ENCODE measurements at regions not wholly inside any gene's neighbourhood (a gene's known extent, or its start where the extent isn't known, plus 50 kb on each side); places are given as distances from the start of the nearest gene placed in this dataset.

DNA sequence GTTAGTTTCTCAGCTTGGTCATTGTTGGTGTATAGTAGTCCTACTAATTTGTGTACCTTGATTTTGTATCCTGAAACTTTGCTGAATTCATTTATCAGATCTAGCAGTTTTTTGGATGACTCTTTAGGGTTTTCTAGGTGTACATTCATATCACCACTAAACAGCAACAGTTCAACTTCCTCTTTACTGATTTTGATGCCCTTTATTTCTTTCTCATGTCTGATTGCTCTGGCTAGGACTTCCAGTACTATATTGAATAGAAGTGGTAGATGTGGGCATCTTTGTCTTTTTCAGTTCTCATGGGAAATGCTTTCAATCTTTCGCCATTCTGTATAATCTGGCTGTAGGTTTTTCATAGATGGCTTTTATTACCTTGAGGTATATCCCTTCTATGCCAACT lies 61.3 kb upstream of the HEY2 start:
- Histone ChIP-seq H3K79me2 (ENCODE audit: insufficient read depth, low read length) (no peaks in the 10 kb centered on the region), H3K36me3 (replicated peaks in 1 of 2; ENCODE audit: control insufficient read depth in 1 of 2, insufficient read depth in 2 of 2, low read length in 2 of 2) (no peaks in the 10 kb centered on the region), H3K4me1 (ENCODE audit: control insufficient read depth in 1 of 2, insufficient read depth in 2 of 2, low read length in 2 of 2) (no peaks in the 10 kb centered on the region), H3K4me3 (replicated peaks in 1 of 3; ENCODE audit: low read depth in 2 of 3, low read length in 3 of 3) (no peak overlapping the region), H3K9me3 (replicated peaks in 1 of 2; ENCODE audit: control insufficient read depth in 1 of 2, insufficient read depth in 1 of 2, low read length in 2 of 2) (peaks cover 4 to 5% of the 10 kb centered on the region in 2 donors), H3K27me3 (ENCODE audit: control insufficient read depth in 2 of 2, insufficient read depth in 2 of 2, low read length in 2 of 2) (no peaks in the 10 kb centered on the region), H4K20me1 (ENCODE audit: insufficient read depth, low read length) (no peaks in the 10 kb centered on the region), H3K4me2 (replicated peaks; ENCODE audit: extremely low read depth, low read length, poor library complexity, severe bottlenecking) (no peak overlapping the region), H3K9ac (ENCODE audit: insufficient read depth, low read length, poor library complexity, severe bottlenecking) (no peak overlapping the region), H2AFZ (ENCODE audit: insufficient read depth, low read depth, low read length, poor library complexity, severe bottlenecking) (no peak overlapping the region), H3K27ac (ENCODE audit: low read depth in 1 of 2, low read length in 2 of 2) (no peak overlapping the region)
- intact Hi-C loops (cut with micrococcal nuclease), result no loop called here
- Mint-ChIP-seq H3K36me3 (no peaks in the 10 kb centered on the region), H3K9me3 (peaks cover under 1 to 8% (median 6%) of the 10 kb centered on the region in 7 donors), H3K4me1 (no peaks in the 10 kb centered on the region), H3K4me3 (no peak overlapping the region), H3K27ac (no peak overlapping the region), H3K27me3 (ENCODE audit: low read depth in 3 of 3) (peaks cover 3 to 6% (median 4%) of the 10 kb centered on the region in 3 donors)
- no peak for TF ChIP-seq CTCF (IDR thresholded peaks at IDR 0.05)
- no peak for DNase-seq
- WGBS (ENCODE audit: insufficient coverage), result no CpG with 5 or more reads among the region's 1 CpG

- Histone ChIP-seq H2AFZ (ENCODE audit: insufficient read depth, low read depth, low read length, poor library complexity, severe bottlenecking) (no peak overlapping the region), H3K9ac (ENCODE audit: insufficient read depth, low read length, poor library complexity, severe bottlenecking) (no peak overlapping the region), H3K27me3 (ENCODE audit: control insufficient read depth in 2 of 2, insufficient read depth in 2 of 2, low read length in 2 of 2) (peaks cover 0 to 2% of the 10 kb centered on the region in 2 donors), H3K4me2 (replicated peaks; ENCODE audit: extremely low read depth, low read length, poor library complexity, severe bottlenecking) (no peak overlapping the region), H3K9me3 (replicated peaks in 1 of 2; ENCODE audit: control insufficient read depth in 1 of 2, insufficient read depth in 1 of 2, low read length in 2 of 2) (peaks cover 5 to 10% of the 10 kb centered on the region in 2 donors), H4K20me1 (ENCODE audit: insufficient read depth, low read length) (no peaks in the 10 kb centered on the region), H3K79me2 (ENCODE audit: insufficient read depth, low read length) (no peaks in the 10 kb centered on the region), H3K27ac (ENCODE audit: low read depth in 1 of 2, low read length in 2 of 2) (no peak overlapping the region), H3K4me1 (ENCODE audit: control insufficient read depth in 1 of 2, insufficient read depth in 2 of 2, low read length in 2 of 2) (no peaks in the 10 kb centered on the region), H3K4me3 (replicated peaks in 1 of 3; ENCODE audit: low read depth in 2 of 3, low read length in 3 of 3) (no peak overlapping the region), H3K36me3 (replicated peaks in 1 of 2; ENCODE audit: control insufficient read depth in 1 of 2, insufficient read depth in 2 of 2, low read length in 2 of 2) (no peaks in the 10 kb centered on the region)
- 44% methylated on average over 1 of the region's 1 CpG for WGBS (ENCODE audit: insufficient coverage)
- H3K9me3 Mint-ChIP-seq, result peaks cover 0 to 12% (median 7%) of the 10 kb centered on the region in 7 donors
- H3K27me3 Mint-ChIP-seq (ENCODE audit: low read depth in 3 of 3), result peaks cover 1 to 7% (median 4%) of the 10 kb centered on the region in 3 donors
- H3K36me3 Mint-ChIP-seq, result no peaks in the 10 kb centered on the region
- H3K27ac Mint-ChIP-seq, result no peak overlapping the region
- H3K4me3 Mint-ChIP-seq, result no peak overlapping the region
- no peak for DNase-seq
- TF ChIP-seq CTCF (IDR thresholded peaks at IDR 0.05), result no peak
- intact Hi-C loops (cut with micrococcal nuclease), result no loop called here
- no peaks in the 10 kb centered on the region for H3K4me1 Mint-ChIP-seq
Observed at GRCh38 chr6:125693480-125693879, 56.0 kb upstream of the HEY2 start.
